HG02852 (cell line): ENCODE measurements at regions not wholly inside any gene's neighbourhood (a gene's known extent, or its start where the extent isn't known, plus 50 kb on each side); places are given as distances from the start of the nearest gene placed in this dataset.

Experiments
- ATAC-seq: cut with Tn5 transposase; IDR thresholded peaks from one replicate; pipeline ENCODE4 v1.9.1; 2021; ENCODE audit warnings: mild to moderate bottlenecking, moderate library complexity; ENCODE audit not compliant: unreplicated experiment

DNA sequence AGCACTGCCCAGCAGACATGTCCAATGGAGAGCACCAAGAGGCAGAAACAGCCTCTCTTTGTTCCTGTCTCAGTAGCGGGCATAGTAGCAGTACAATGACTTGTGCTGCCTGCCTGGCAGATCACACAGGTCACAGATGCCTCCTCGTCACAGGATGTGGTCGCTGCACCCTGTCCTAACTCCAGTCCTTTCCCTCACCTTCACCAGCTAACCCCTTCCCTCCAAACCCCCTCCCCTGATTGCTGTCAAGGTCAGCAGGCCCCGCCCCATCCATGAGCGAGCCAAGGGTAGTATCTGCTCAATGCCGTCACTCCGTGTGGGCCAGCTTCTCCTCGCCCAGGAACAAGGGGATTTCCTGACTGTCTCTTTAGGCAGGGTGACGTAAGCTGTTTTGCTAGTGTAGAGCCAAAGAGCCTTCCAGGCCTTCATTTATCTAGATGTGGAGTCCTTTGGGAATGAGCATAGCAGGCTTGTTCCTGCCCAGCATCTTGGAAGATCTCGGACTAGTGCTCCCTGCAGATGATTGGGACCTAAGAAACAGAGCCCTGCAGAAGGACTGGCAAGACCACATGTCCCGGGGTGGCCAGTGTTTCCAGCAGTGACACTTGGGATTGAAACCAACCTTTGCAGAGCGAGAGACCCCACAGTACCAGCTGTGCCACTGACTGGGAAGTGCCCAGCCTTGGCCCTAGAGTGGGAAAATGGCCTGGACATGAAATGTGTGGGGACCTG lies 75.9 kb upstream of the TNRC6C start:
- no peak for ATAC-seq

DNA sequence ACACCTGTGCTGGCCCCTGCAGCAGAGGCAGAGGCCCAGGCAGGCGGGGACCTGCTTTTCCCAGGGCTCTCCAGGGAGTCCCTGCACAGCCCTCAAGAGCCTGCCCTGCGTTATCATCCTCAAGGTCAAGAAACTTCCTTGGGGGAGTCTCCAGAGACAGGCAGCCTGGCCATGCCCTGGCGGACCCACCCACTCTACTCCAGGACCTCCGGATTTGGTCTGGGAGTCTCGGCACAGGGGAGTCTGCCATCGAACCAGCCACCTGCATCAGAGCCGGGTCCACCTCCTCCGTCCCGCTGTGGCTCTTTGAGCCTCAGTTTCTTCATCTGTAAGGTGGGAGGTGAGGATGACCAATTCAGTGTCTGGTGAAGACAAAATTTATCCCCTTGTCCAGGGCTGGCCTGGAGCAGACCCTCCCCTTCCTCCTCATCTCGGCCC lies 75.3 kb upstream of the TNRC6C start:
- no peak for ATAC-seq

DNA sequence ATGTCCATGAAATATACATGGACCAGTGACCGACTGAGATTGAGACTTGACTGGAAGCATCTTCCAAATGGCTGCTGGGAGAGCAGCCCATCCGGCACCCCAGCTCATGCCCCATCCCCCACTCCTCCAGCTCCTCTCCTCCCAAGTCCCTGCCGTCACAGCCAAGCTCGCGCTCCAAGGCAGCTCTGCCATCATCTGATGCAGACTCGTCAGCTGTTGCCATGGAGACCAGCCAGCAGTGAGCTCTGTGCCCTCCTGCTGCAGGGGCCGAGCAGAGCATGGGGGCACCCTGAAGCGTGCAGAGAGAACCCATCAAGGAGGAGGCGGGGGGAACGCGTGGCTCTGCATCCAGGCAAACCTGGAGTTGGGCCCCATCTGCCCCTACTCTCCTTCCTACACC lies 74.5 kb upstream of the TNRC6C start:
- no peak for ATAC-seq

DNA sequence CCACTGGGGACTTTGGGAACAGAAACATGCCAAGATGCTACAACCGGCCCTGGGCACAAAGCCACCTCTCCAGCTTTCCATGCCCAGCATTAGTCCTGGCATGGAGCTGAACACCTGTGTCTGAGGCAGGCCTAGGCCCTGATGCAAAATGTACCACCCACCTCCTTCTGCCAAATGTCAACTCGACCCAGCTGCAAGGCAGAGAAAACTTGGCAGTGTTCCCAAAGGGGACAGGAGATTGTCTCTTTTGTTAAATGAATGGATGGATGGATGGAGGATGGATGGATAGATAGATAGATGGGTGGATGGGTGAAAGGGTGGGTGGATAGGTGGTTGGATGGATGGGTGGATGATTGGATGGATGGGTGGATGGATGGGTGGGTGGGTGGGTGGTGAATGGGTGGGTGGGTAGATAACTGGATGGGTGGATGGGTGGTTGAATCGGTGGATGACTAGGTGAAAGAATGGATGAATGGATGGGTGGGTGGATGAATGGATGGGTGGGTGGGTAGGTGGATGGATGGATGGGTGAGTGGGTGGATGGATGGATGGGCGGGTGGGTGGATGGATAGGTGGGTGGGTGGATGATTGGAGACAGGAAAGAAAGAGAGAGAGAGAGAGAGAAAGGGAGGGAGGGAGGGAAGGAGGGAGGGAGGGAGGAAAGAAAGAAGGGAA lies 73.4 kb upstream of the TNRC6C start:
- ATAC-seq, result no peak

DNA sequence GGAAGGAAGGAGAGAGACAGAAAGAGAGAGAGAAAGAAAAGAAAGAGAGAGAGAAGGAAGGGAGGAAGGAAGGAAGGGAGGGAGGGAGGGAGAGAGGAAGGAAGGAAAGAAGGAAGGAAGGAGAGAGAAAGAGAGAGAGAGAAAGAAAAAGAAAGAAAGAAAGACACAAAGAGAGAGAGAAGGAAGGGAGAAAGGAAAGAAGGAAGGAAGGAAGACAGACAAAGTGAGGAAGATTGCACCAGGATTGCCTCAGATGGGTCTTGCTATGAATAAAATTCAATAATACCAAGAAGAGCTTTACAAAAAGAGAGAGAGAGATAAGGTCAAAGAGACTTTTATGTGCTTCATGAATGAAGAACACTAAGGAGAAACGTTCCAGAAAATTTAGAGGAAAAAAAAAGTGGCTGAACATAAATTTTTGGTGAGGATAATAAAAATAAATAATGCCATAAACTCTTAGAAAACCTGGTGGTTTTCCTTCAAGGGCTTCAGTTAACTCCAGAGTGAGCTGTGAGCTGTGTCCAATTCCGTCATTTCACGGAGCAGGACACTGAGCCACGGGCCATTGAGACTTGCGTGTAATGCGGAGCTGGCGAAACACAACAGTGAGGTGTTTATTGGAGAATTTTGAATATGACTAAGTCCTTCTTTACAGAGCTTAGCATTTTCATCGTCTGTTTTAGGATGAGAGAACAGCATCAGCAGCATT lies 72.7 kb upstream of the TNRC6C start:
- ATAC-seq, result no peak

DNA sequence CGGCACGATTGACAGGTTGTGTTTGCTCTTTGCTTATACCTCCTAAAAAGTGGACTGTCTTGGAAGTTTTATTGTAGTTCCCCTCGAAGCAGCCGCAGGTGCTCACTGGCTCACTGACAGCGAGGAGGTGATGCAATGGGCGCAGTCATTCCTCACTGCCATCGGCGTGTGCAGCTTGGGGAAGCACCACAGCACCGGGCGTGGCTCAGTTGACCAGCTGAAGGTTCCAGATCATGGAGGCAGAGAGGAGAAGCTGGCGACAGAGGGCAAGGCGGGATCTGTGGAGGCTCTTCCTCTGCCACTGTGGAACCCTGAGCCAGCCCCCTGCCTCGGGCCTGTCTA lies 72.1 kb upstream of the TNRC6C start:
- ATAC-seq, result no peak

DNA sequence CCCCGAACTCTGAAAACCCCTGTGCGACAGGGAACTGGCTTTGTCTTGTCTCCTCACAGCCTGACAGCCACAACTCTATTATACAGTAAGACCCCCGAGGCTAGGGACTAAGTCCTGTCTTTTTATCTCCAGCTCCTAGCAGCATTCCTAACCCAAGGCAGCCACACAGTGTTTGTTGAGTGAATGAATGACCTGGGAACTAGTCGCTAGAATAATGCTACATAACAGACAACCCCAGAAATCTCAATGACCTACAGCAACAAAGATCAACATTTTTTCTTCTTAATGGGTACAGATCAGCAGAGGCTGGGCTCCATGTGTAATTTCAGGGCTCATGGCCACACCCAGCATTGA lies 71.4 kb upstream of the TNRC6C start:
- no peak for ATAC-seq

DNA sequence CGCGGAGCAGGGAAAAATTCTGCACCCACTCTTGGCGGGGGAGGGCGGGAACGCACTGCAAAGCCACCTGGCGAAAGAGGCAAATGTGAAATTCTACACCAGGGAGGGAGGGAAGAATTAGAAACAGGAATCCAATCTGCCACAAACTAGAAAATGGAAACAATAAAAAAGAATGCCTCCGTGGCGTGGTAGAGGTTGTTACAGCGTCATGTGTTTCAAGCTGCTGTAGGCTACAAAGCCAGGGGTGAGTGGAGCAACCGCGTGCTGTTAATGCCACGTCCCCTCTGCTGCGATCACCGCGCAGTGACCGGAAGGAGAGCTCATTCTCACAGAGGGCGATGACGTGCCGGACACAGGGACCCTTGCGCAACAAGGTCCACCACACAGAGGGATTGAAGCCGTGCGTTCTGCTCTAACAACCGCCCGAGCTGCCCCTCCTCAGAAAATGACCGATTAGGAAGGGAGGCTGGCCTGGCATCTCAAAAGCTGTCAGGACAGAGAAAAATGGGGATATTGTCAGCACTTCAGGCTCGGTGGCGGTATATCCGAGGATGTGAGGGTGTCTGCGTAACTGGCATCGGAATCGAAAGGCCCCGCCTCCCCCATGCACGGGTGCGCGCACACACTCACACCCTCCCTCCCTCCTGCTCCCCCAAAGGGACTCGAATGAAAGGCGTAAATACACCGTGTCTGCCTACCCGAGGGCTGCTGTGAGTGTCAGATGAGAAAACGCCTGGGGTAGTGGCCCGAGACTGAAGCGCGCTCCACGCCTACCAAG lies 70.8 kb upstream of the TNRC6C start:
- no peak for ATAC-seq

DNA sequence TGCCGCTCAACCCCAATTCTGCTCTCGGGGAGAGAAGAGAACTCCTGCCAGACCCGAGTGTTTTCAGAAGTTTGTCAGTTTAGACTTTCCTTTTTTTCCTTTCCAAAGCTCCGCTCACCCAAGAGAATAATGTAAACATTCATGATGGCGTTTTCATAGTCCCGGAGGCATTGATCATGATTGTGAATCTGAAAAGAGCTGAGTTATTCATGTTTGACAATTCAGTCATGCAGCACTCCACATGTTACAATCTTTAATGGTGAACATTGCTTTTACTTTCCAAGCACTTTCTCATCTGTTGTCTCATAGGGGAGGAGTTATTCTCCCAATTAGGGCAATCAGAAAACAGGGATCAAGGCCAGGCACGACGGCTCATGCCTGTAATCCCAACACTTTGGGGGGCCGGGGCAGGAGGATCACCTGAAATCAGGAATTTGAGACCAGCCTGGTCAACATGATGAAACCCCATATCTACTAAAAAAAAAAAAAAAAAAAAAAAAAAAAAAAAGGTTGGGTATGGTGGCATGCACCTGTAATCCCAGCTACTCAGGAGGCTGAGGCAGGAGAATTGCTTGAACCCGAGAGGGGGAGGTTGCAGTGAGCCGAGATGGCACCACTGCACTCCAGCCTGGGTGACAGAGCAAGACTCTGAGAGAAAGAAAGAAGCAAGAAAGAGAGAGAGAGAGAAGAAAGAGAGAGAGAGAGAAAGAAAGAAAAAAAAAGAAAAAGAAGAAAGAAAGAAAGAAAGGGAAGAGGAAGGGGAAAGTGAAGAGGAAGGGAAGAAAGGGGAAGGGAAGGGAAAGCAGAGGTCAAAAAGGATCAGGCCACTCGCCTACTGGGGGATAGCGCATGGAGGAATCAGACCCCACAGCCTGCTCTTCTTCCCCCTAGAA lies 70.0 kb upstream of the TNRC6C start:
- no peak for ATAC-seq

DNA sequence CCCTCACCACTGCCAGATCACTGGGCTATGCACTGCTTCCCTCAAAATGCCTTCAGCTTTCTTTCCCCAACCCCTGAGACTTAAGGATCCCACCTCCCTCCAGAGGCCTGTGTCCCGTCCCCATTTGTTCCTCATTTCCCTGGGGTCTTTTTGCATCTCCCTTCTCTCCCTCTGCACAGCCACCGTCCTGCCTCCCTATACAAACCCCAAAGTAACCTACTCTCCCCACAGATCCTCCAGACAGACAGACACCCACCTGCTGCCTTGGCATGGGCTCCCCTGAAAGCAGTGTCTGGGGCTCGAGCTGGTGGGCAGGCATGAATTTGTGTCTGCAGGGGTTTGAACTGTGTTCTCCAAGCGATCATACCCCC lies 69.4 kb upstream of the TNRC6C start:
- ATAC-seq, result no peak

DNA sequence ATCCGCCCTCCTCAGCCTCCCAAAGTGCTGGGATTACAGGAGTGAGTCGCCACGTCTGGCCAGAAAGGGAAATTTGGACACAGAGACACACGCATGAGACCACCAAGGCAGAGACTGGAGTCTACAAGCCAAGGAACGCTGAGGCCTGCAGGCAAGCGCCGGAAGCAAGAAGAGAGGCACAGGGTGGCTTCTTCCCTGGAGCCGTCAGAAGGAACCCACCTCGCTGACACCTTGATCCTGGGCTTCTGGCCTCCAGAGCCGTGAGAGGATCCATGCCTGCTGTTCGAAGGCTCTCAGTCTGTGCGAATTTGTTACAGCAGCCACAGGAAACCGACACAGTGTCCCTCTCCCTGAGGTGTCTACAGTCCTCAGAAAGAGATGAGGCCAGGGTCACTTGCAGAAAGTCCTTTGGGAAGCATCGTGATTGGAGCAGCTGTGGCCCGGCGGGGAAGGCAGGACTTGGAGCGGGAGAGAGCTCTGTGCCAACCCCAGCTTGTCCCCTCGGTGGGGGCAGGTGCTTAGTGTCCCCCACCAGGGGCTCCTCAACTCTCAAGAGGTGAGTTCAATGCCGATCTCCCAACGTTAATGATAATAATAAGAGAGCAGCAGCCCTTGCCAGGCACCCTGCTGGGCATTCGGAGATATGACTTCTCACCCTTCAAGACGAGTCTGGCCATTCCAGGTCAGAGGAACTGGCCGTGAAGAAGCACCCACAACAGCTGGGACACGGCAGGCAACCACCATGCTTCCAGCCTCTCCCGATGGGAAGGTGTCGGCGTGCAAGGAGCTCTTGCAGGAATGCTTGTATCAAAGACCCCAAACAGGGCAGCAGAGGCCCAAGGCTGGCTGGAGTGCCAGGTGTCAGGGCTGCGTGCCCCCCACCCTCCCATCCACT lies 68.4 kb upstream of the TNRC6C start:
- ATAC-seq, result no peak

DNA sequence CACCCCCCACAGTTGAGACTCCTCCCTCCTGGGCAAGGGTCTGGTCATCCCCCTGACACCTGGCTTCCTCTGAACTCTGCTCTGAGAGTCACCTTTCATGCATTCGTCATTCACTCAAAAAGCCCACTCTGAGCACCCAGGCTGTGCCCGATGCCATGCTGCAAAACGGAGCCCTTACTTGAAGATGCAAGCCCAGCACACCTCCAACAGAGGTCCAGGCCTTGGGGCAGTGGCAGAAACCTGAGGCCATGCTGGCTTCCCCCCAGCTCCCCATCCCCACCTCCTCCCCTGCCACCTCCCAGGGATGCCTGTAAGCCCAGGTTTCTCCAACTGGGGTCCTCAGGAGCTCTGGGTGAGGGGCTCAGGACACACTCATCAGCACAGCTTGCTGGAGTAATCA lies 67.7 kb upstream of the TNRC6C start:
- ATAC-seq, result no peak

DNA sequence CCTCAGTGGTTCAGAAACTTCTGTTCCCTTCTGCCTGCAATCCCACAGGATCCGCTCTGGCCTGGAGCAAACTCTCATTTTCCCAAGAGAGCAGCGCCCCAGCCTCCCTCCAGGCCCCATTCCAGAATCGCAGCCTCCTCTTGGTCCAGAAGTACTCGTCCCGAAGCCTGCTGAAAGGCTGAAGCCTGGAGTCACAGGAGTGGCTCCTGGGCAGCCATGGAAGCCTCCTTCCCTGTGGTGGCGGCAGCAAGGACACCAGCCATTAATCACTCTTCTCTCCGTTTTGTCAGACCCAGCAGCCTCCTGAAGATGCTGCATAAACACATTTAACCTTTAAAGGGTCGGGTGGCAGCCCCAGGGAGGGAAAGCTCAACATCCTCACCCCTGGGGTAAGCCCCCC lies 66.9 kb upstream of the TNRC6C start:
- ATAC-seq, result no peak

DNA sequence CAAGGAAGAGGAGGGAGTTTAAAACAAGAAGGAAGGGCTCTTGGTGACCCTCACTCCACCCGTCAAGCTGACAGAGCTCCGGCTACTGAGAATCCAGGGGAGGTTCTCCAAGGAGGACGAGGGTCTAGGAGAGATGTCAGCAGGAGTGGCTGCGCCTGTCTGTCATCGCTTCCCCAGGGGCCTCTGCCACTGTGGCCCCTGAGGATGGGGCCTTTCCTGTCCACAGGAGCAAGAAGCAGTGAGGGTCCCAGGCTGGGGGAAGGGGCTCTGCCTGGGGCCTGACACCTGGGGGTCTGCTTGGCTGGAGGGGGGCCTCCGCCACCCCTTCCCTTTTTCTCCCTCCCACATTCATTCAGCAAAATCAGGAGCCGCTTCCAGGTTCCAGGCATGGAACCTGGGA lies 66.5 kb upstream of the TNRC6C start:
- no peak for ATAC-seq

DNA sequence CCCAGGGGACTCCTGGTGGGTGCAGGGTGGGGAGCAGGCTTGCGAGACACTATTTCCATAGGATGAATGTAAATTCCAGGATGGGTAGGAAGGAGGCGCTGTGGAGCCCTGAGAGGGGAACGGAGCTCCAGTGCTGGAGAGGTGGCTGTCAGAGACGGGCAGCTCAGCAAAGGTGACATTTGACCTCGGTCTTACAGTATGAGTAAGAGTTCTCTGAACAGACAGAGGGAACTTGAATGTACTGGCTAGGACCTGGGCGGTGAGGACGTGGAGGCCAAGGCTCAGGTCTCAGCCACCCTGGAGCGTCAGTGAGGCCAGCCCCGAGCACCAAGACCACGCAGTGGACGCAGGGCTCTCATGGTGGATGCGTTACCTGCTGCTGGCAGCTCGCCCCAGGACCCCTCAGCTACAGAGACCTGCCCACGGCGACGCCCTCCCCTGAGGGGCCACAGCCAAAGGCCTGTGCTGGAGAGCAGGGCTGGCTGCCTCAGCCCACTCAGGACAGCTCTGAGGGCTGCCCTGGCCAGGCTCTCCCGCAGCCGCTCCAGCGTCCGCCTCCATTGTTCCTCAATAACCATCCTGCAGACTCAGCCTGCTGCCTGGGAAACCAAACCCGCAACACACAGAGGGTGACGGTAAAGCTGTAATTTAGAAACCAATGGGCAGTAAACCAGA lies 65.9 kb upstream of the TNRC6C start:
- ATAC-seq, result no peak

DNA sequence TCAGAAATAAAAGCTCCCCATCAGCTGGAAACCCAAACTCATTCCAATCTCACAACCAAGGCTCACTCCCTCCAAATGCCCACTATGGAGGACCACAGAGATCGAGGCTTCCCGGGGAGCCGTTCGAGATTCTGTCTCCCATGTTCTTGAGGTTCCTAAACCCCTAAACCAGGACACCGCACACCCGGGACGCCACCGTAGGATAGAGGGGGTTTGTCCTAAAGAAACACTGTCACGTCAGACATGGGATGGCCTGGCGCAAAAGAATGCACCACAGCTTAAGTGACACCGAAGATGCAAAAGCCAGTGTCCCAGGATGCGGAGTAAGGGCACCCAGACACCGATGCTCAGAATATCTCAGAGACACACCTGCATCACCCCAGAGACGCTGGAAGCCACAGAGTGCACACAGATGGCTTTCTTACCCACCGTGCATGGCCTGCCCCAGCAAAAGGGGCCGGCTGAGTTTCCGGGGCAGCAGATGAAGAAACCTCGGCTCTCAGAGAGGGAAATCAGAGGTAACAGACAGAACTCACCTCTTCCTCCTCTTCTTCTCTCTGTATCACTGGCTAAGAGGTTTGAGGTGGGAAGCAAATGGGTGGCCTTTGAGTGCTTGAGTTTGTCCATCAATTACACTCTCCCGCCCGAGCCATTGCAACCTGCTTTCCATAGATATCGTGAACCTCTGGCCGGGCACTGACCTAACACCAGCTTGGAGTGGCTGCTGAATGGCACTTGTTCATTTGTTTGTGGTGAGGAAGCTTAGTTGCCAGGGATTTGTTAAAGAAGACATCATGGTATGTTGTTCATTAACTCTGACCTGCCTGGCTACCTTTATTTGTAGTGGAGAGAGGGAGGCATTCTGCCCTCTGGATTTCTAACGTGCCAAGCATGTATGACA lies 65.1 kb upstream of the TNRC6C start:
- no peak for ATAC-seq

DNA sequence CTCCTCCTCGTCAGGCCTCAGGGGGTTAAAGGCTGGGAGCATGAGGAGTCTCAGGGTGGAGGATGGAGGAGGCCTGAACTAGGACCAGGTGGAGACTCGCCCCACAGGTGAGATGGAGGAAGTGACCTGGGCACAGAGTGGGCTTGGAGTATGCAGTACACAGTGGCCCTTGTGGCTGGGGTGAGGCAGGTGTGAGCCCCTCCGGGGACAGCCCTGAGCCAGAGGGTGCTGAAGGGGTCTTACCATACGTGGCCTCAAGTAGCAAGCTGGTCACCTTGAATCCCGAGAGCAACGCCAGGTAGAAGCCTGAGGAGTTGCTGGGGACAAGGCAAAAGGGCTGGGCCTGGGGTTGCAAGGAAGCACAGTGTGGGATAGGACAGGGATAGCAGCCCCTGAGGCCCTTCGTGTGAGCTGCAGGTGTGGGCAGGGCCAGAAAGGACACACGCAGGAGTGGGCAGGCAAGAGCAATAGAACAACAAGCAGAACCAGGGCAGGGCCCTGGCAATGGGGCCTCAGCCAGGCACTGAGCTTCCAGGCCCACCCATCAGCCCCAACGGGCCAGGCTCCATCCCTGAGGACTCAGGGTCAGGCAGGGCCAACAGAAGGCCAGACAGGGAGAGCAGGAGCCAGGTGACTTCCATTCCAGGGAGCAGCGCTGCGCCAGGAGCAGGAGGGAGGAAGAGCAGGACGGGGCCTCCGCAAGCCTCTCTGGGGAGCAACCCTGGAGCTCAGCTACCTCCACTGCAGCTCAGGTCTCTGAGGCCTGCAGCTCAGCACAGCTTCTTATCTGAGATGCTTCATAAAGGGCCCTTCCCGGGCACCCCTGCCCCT lies 64.2 kb upstream of the TNRC6C start:
- ATAC-seq, result no peak
